ENCODE measurements at regions not wholly inside any gene's neighbourhood (a gene's known extent, or its start where the extent isn't known, plus 50 kb on each side); places are given as distances from the start of the nearest gene placed in this dataset.

DNA sequence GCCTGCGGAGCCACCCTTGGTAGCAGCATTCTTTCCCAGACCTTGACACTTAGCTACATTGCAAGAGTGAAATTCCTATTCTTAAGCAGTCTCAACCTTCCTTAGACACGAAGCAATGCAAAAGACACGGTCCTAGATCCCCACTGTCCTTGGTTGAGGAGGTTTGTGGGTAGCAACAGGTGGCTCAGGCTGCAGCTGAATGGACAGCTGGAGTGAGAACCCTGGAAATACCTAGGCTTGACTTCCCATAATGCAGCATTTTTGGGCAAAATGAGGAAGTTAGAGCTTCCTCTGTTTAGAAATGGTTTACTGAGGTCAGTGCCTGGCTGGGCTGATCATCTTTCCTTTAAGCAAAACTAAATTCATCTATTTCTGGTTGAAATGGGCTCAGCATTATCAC, 296.6 kb downstream of the RFC3 start:
- DNase-seq (ENCODE audit: low spot score) = no peak
- TF ChIP-seq, protein P1, sequence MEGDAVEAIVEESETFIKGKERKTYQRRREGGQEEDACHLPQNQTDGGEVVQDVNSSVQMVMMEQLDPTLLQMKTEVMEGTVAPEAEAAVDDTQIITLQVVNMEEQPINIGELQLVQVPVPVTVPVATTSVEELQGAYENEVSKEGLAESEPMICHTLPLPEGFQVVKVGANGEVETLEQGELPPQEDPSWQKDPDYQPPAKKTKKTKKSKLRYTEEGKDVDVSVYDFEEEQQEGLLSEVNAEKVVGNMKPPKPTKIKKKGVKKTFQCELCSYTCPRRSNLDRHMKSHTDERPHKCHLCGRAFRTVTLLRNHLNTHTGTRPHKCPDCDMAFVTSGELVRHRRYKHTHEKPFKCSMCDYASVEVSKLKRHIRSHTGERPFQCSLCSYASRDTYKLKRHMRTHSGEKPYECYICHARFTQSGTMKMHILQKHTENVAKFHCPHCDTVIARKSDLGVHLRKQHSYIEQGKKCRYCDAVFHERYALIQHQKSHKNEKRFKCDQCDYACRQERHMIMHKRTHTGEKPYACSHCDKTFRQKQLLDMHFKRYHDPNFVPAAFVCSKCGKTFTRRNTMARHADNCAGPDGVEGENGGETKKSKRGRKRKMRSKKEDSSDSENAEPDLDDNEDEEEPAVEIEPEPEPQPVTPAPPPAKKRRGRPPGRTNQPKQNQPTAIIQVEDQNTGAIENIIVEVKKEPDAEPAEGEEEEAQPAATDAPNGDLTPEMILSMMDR (IDR thresholded peaks at IDR 0.05) = no peak
- Histone ChIP-seq H3K4me3 (no peak overlapping the region), H3K27ac (no peak overlapping the region)

DNA sequence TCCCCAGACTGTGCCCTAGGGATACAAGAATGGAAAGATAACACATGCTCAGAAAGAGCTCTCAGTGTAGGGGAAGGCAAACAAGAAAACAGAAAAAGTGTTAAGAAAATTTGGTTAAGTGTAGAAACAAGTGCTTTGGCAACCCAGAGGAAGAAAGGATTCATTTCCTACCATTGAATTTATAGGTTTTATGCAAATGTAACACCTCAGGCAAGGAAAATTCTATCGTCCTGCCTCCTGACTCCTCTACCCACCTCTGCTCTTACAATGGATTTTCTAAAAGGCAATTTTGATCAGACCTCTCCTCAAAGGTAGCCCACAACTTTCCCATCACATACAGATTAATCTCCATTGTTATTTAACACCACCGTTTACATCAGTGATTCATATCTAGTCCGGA, 298.7 kb downstream of the RFC3 start:
- no peak for DNase-seq (ENCODE audit: low spot score)
- Histone ChIP-seq H3K27ac (no peak overlapping the region), H3K4me3 (no peak overlapping the region)
- TF ChIP-seq, protein P1 (IDR thresholded peaks at IDR 0.05) = no peak

DNA sequence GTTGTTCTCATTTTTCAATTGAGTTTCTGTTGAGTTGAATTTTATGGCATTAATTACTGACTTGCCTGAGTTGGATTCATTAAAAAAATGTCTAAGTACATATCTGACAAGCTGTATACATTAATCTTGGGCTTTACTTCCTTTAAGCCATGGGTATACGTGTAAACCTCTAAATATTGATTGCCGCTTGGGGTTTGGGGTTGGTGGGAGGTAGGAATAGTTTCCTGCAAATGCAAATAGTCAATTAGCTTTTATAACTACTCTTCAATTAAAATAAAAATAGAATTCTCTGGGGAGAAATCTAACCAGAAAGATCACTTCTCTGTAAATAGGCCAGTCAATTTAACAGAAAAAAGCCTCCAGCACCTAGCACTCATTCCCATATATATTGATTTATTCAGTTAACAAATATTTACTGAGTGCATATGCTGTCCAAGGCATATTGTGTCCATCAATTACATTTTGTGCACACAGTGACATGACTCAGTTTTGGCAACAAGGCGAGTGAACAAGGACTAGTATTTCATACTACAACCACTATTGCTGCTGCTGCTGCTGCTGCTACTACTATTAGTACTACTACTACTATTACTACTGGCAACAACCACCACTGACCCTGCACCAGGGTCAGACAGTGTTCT, 306.8 kb downstream of the RFC3 start:
- no peak overlapping the region for H3K4me3 ChIP-seq
- TF ChIP-seq, protein P1 (IDR thresholded peaks at IDR 0.05) = no peak
- no peak for DNase-seq (ENCODE audit: low spot score)
- H3K27ac ChIP-seq = no peak overlapping the region

DNA sequence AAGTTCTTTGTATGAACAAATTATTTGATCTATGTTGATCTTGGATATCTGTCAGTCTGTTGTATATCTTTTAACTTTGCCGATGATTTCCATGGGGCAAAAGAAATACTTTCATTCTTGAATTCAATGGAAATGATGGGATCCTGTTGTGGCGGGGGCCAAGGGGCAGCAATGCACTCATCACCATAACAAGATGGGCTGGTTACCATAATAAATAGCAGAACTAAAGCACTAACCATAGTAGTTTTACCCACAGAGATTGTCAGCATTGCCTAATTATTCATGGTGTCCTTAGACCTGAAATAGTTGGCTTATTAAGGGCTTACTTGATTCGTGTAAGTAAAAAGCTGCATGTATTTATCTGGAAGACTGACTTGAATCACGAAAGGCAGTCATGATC, 309.6 kb downstream of the RFC3 start:
- no peak for DNase-seq (ENCODE audit: low spot score)
- TF ChIP-seq, protein P1 (IDR thresholded peaks at IDR 0.05) = no peak
- H3K4me3 ChIP-seq = no peak overlapping the region
- H3K27ac ChIP-seq = no peak overlapping the region

DNA sequence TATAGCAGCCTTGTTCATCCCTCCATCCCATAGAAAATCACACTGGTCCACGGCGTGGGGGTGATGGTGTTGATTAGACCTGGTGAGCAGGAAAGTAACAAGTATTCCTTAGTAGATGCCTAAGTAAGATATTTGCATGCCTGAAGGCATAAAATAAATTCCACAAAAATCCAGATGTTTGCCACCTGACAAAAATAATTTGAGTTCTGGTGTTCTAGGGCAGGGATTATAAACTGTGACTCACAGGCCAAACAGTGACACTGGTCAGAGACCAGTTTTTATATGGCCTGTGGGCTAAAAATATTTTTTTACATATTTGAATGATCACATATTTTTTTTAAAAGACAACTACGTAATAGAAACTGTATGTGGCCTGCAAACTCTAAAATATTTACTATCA, 310.7 kb downstream of the RFC3 start:
- TF ChIP-seq, protein P1 (IDR thresholded peaks at IDR 0.05) = no peak
- DNase-seq (ENCODE audit: low spot score) = no peak
- Histone ChIP-seq H3K27ac (no peak overlapping the region), H3K4me3 (no peak overlapping the region)

DNA sequence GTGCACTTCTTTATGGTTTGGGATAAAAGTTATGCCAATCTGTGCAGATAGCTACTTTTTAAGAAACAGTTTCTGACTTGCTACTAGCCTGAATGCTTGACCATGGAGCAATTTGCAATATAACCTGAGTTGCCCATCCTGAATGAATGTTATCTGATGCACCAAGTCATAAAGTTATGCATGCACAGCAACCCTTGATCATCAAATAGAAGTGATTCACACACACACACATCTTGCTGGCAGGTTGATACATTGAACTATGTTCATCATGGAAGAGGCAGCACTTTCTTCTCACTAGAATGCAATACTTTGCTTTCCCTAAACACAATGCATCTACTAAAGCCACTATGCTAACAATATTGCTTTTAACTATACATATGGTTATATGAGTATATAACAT, 311.5 kb downstream of the RFC3 start:
- Histone ChIP-seq H3K27ac (no peak overlapping the region), H3K4me3 (no peak overlapping the region)
- DNase-seq (ENCODE audit: low spot score) = no peak
- TF ChIP-seq, protein P1 (IDR thresholded peaks at IDR 0.05) = no peak

DNA sequence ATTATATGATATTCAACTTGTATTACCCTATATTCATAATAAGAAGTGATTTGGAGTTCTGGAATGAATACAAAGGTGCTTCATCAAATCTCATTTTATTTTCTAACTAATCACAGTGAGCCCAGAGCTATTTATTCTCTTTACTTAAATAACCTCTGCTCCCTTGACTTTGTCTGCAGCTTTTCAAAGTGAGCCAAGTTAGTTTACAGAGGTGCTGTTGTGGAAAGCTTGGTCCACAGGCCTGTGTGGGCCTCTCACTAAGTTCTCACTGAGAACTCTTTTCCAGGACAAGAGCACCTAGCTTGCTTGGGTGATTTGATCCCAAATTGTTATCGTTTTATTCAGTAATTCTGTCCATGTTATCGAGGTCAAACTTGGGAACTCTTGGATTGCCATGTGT, 319.3 kb downstream of the RFC3 start:
- TF ChIP-seq, protein P1 (IDR thresholded peaks at IDR 0.05) = no peak
- no peak for DNase-seq (ENCODE audit: low spot score)

More for the DNA sequence above, 319.3 kb downstream of the RFC3 start:
- no peak overlapping the region for H3K4me3 ChIP-seq
- no peak overlapping the region for H3K27ac ChIP-seq

Measured in coronary artery (tissue), 2 donors.